CD4-positive, alpha-beta T cell treated with Interleukin-15 for 4 hours (primary cell): ENCODE measurements at regions not wholly inside any gene's neighbourhood (a gene's known extent, or its start where the extent isn't known, plus 50 kb on each side); places are given as distances from the start of the nearest gene placed in this dataset.

Source experiments
- DNase-seq: peaks from one replicate; pipeline ENCODE4 v3.0.0-alpha.2; 2020; ENCODE audit warnings: low spot score

DNA sequence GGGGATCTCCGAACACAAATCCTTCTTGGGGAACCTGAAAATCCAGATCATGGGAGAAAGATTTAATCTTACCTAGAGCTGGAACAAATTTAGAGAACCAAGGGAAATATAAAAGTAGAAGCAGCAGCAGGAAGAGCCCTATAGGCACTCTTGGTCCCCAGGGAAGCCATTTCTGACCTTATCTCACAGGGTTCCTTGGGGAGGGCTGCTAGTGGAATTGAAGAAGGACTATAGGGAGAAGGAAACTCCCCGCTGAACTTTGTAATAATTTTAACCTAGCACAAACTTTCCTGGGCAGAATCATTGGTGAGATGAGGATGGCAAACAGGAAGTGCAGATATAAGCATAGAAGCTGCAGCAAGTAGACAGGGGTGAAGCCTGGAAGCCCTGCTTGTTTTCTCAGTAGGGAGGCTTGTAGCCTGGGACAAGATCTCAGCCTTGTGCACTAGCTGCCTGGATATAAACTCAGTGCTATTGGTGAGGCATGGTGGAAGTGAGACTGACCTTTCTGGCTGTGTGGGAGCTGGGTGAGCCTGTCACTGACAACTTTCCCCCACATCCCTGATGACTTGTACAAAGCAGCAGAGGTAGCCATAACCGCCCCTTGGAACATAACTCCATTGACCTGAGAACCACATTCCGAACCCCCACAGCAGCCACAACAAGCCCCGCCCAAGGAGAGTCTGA lies 343.0 kb upstream of the TGFBR2 start:
- no peak for DNase-seq

DNA sequence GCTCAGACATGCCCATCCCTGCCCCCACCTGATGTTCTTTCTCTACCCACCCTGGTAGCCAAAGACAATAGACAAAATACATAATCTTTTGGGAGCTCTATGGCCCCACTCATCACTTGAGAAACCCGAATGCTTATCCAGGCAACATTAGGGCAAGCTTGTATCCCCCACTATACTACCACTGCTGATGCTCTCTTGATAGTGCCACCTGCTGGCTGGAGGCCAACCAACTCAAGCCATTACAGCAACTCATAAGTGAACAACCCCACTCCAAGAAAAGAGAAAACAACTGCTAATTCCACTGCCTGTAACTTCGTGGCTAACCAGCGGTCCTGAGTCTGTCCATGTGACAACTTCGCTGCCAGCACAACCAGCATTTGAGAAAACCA lies 342.5 kb upstream of the TGFBR2 start:
- DNase-seq, result no peak

DNA sequence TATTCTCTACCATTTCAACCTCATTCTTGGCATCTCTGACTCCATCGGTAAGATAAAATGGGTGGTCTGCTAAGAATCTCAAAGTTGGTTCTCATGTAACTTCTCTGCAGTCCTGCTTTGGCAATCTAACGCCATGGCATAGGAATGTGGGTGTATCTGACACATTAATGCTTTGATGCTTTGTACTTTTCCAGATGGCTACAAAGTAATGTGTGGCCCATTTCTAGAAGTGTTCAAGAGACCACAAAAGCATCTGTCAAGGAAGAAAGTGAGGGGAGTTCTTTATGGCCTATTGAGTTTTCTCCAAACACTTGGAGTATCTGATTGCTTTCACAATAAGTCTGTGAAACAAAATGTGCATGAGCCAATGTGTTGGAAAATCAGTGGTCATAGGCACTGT lies 339.9 kb upstream of the TGFBR2 start:
- no peak for DNase-seq

DNA sequence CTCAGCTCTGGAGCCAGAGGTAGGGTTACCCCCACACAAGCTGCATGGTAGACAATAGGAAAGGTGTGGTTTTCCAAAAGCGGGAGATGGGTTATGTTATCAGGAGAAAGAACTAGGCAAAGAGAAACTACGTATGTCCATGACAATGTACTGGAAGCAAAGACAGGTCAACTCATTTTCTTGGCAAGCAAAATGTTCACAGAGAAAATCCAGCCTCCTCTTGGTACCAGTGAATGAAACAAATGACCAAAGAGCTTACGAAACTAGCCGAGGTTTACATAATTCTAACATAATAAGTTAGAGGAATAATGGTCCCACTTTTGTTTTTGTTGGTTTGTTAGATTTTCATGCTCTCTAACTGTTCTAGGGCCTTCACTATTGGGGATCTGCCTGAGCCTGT lies 338.1 kb upstream of the TGFBR2 start:
- DNase-seq, result no peak

DNA sequence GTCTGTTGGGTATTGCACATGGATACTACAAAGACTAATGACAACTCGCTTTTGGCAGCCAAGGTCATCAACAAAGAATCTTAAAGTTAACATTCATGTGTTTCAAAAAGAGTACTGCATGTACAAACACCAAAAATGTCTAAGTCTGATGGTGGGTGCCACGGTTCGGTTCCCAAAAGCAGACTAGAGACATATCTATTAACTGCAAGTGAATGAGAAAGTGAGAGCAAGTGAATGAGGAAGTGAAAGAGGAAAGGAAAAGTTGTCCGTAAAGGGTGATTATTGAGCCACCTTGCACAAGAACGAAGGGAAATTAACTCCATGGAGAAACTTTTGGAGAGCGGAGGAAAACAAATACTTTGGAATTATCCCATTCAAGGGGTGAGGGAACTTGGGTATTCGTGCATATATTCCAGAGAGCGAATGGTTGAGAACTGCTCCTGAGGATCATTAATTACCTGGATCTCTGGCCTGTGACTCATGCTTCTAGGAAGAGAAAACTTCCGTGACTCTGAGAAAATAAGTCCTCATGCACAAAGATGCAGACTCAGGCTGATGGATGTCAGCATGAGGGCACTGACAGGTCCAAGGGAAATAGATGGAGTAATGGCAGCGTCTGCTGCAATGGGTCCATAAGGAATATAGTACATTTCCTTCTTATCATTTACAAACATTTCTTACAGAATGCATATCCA lies 336.5 kb upstream of the TGFBR2 start:
- no peak for DNase-seq

DNA sequence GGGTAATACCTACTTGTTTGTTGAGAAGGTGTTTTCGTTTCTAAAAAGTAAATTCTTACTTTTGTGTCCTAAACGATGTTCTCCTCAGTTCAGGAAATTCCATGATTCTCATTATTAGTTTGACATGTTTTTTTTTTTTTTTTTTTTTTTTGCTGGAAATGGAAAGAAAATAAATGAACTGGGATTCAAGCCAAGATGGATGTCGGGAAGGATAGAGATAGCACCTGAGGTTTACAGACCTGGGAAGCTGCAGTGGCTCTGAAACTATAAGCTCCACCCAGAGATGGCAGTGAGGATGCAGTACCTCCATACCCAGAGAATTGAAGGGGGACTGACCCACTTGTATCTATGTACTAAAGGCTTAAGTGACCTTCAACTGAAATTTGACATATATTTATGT lies 334.6 kb upstream of the TGFBR2 start:
- no peak for DNase-seq

DNA sequence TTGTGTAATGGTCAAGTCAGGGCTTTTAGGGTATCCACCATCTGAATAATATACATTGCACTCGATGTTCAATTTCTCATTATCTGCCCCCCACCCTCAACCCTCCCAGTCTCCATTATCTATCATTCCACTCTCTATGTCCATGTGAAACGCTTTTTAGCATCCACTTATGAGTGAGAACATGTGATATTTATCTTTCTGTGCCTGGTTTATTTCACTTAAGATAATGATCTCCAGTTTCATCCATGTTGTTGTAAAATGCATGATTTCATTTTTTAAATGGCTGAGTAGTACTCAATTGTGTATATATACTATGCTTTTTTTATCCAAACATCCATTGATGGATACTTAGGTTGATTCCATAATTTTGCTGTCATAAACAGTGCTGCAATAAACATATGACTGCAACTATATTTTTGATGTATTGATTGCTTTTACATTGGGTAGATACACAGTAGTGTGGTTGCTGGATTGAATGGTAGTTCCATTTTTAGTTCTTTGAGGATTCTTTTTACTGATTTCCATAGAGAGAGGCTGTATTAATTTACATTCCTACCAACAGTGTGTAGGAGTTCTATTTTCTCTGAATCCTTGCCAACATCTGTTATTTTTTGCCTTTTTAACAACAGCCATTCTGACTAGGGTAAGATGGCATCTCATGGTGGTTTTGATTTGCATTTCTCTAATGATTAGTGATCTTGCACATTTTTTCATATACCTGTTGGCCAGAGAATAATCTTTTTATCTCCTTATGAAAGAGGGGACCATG lies 332.9 kb upstream of the TGFBR2 start:
- no peak for DNase-seq

DNA sequence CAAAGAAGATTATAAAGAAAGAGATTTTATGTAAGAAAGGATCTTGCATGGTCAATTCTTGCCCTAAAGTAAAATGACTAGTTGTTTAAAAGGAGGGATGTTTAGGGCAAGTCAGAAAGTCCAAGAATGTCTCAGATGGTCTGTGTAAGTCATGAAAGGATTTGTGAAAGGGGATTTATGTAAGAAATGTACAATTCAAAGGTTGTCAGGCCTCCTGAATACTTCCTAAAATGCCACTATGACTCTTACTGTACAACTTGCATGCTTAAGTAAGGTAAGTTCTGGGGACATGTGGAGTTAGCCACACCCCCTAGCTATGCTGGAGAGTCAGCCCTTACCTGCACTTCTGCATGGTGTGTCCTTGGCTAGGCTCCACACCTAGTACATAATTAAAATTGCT lies 328.9 kb upstream of the TGFBR2 start:
- no peak for DNase-seq

DNA sequence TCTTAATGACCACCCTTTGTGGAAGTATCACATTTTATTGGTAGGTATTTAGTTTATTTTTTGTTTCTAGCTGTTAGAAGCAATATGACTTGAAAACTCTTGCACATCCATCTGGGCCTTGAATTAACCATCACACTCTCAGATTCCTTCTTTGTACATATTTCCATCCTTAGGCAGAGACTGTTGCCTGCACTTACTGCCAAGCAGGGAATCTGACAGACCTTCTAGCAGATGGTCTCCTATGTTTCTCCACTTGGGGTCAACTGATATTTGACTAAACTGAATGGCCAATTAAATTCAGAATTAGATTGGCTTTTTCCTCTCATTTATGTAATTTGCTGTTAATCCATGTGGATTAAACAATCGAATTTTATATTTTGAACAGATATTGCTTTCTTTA lies 324.9 kb upstream of the TGFBR2 start:
- DNase-seq, result no peak

DNA sequence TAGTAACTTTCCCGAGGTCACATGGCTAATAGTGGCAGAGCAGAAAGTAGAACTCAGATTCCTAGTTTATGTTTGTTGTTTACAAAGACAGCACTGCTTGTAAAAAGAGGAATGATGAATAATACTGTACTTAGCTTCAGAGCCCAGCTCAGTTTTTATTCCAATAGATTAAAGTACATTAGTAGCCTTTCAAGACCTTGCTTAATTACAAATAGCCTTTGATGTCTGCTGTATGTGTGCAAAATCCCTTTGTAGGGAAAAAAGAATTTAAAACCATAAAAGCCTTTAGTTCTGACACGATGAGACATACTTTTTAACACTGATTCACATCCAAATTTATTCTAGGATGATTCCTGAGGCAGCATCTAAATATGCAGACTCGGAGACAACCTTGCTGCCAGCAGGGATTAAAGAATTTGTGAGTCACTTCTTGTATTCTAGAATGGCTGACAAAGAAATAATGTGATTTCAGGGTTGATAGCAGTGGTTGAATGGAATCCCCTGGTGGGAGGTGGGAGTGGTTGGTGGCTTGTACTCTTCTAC lies 324.2 kb upstream of the TGFBR2 start:
- no peak for DNase-seq

DNA sequence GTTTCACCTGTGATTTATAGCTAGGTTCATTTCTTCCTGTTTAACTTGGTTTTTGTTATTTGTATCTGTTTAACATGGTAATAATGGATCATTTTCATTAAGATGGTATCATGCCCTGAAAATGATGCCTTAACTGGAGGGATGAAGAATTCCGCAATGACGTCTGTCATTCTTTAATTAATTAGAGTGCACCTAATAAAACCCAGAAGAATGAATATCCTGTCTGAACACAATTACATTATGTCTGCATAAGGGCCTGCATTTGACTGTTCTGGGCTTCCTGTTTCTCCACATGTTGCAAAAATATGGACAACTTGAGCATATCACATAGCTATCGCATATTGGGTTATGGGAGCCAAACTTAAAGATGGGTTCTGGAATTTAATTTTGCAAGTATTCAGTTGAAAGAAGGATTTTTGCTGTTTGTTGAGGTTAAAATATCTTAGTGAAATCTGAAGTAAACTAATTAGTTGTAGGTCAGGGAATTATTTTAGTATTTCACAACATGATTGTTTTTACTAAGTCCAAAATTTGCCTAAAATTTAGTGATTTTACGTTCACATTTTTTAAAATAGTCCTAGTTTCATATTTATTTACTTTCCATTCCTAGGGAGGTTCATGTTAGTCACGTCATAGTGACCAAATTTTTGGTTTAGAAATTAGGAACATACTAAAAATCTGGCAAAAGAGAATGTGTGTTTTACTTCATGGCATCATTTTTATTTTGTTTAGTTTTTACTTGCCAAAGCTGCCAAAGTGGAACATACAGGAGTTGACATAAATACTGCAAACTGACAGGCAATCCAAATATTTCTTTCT lies 321.0 kb upstream of the TGFBR2 start:
- no peak for DNase-seq

DNA sequence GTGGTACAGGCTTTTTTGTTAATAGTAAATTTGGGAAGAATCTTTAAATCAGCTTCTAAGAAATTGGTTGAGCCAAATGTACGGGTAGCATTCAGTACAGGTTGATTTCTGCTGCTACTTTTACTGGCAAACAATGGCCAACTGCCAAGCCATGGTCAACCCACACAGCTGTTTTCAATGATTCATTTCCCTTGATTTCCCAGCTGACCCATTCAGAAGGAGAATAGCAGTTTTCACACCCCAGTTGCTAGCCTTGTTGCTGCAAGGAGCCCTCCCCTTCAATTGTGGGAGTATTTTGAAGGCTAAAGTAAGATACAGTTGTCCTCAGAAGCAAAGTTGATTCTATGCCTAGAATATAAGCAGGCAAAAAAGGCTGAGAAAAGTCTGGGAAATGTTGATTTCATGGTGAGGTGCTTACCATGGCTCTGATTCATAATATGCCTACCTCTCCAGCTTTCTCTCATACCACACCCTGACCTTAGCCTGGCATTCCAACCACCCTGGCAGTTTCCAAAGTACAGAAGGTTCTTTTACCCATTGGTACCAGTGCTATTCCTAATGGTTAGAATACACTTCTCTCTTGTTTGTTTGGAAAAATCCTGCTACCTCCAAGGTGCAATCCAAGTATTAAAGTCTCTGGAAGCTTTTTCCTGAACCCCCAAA lies 320.3 kb upstream of the TGFBR2 start:
- DNase-seq, result no peak

DNA sequence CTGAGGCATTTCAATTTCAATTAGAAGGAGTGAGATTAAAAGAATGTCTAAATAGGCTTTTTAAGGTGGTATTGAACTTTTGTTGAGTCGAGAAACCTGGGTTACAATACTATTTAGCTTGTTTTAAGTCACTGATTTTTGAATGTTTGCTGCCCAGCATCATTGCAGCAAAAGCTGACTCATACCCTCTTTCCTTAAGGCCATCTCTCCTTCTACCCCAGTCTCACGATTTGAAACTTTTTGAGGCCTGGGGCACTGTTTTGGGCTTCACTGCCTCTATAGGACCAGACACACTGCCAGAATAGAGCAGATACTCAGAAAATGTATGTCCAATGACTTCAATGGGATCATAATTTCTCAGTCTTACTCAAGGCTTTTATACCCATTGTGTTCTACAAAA lies 319.6 kb upstream of the TGFBR2 start:
- no peak for DNase-seq

DNA sequence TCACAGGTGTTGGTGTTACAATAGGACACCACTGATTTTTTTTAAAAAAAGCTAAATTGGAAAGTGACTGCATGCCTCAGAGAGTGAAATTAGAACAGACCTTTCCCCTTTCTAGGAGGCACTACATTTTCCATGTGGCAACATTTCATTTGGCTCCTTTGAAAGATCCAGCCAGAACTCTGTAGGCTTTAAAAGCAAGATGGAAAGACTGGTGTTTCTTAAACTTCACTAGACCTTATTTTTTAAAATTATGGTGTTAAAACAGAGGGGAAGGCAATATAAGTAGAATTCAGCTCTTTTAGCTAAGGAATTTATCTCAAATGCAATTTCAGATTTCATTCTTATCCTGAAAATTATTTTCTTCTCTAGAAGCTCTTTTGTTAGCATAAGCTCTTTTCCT lies 317.6 kb upstream of the TGFBR2 start:
- DNase-seq, result no peak

DNA sequence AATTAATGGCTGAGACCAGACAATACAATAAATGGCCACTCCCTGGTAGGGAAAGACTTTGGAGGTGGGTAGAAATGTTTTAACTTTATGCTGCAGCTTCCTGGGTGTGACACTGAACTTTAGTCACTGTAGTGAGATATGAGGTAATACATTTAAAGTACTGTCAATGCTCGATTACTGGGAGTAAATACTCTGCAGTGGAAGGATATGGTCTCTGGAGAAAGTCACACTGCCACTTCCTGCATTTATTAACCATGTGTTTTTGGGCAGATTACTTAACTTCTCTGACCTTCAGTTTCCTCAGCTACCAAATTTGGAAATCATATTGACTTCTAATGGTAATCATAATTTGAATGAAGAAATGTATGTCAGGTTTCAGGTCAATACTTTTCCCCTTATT lies 317.1 kb upstream of the TGFBR2 start:
- no peak for DNase-seq

DNA sequence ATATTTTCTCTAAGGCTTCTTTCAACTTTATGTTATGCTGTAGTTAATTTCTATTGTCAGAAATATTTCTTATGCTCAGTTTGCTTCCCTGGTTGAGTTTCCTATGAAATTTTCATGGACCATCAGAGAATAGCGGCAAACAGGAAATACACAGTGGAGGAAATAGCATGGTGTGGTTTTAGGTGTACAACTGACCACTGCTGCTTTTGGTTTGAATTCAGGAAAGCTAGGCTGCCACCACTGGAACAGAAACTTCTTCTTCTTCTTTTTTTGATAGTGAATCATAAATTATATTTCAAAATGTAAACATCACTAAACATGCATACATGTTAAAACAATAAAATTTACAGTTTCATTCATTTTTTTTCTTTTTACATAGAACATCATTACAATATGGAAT lies 316.6 kb upstream of the TGFBR2 start:
- no peak for DNase-seq

DNA sequence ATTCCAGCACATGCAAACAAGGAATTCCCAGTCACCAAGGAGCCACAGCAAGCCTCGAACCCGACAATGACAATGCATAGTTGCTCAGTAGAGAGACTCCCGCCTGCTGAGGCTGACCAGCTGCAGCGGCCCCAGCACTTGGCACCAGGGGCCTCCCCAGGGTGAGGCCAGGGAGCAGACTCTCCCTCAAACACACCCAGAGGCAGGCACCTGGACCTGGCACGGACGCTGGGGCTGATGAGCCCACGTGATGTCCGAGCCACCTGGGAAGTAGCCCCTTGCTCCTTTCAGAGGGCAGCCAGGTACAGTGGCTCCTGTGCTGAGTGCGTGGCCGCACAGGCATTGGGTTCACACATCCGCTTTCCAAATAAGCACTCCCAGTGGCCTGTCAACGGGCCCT lies 315.9 kb upstream of the TGFBR2 start:
- DNase-seq, result no peak

DNA sequence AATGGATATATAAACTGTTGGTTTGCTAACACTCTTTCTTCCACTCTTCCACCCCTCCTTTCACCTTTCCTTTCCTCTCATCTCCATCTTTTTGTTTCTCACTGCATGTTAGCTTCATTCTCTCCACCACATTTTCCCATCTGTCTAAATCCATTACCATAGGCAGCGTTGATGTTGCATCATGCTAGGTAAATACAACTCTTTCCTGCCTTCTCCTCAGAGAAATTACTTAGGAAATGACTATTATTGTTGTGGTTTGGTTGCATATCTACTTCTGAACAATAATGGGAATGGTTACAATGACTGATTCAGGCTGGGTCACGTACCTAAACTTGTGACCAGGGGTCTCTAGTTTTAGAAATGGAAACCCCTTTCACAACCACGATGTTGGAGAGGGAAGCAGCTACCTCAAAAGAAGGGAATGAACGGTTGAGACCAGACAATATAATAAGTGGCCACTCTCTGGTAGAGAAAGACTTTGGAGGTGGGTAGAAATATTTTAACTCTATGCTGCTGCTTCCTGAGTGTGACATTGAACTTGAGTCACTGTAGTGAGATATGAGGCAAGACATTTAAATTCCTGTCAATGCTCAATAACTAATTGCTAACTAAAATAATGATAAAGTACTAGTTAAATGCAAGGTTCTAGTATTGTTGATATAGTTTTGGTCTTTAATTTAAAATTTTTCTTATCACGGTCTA lies 314.1 kb upstream of the TGFBR2 start:
- no peak for DNase-seq

DNA sequence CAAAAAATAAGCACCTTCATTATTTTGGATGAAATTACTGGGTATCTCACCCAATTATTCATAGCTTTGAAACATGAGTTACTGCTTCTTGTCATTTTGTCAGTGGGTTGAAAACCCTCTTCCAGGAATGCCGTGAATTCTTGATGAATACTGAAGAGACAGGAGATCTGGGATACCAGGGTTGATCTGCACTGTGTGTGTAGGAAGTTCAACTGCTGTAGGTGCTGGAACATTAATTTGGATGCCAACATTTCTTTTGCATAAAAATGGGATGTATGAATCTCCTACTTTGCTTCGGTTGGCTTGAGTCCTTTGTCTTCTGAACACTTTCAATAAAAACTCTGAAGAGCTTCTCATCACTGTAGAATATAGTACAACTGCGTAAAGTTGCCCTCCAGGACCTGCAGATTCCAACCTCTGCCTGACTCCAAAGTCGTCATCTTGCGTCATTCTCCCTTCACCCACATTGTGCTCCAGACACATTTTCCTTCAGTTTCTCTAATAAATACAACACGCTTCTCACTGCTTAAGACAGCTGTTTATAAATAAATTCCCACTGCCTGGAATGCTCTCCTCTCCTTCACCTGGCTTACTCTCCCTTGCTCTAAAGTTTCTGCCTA lies 312.7 kb upstream of the TGFBR2 start:
- no peak for DNase-seq

DNA sequence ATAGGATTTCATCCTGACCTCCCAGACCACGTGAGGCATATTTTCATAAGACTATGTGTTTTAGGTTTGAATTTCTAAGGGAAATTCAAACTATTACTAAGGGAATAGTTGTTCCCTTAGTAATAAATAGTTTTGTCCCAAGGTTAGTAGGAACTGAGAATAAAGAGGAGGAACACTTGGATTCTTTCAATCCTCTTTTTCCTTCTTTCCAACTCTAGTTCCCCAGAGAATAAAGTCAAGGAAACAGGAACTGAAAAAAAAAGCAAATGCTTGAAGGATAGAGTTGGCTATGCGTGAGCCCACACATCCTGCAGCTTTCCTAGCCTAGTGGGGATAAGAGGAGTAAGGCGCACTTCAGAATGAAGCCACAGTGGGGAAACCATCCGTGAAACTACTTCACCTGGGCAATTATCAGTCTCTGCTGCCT lies 312.1 kb upstream of the TGFBR2 start:
- no peak for DNase-seq

DNA sequence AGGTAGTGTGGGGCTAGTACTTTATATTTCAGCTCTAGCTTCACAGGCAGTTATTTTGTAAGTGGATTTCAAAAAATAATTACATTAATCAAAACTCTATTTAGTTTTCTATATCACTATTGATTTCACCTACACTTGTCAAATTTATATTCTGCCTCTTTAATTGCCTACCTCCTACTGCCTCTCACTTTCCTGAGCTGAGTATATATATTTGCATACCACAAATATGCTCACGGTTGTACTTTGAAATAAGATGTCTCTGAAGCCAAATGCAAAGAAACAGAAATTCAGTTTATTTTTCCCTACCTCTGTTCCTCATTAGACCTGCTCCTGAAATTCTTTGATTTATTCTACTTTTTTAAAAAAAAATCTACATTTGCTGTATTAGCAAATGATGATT lies 309.3 kb upstream of the TGFBR2 start:
- no peak for DNase-seq
